Hepatic stellate cell (primary cell): ENCODE measurements at regions not wholly inside any gene's neighbourhood (a gene's known extent, or its start where the extent isn't known, plus 50 kb on each side); places are given as distances from the start of the nearest gene placed in this dataset.

Source experiments
- DNase-seq: peaks from one replicate; pipeline ENCODE4 v3.0.0; 2011; ENCODE audit warnings: low spot score

GRCh38 chr14:98018628-98019027, 1221.4 kb downstream of the VRK1 start:
- DNase-seq: no peak

- no peak for DNase-seq
Observed at GRCh38 chr14:98022541-98023520, 1225.6 kb downstream of the VRK1 start.

GRCh38 chr14:98028162-98028561, 1231.0 kb downstream of the VRK1 start:
- DNase-seq: no peak

- DNase-seq: no peak
Observed at GRCh38 chr14:98035396-98035795, 1236.6 kb downstream of the BCL11B start.

GRCh38 chr14:98037831-98038230, 1234.2 kb downstream of the BCL11B start:
- DNase-seq: no peak

- DNase-seq: no peak
Observed at GRCh38 chr14:98056946-98057345, 1215.1 kb downstream of the BCL11B start.

- DNase-seq: no peak
Observed at GRCh38 chr14:98059106-98059505, 1212.9 kb downstream of the BCL11B start.

GRCh38 chr14:98062083-98062482, 1209.9 kb downstream of the BCL11B start:
- no peak for DNase-seq

- DNase-seq: no peak
Observed at GRCh38 chr14:98069712-98070171, 1202.3 kb downstream of the BCL11B start.

GRCh38 chr14:98070536-98070935, 1201.5 kb downstream of the BCL11B start:
- DNase-seq: no peak

- DNase-seq: no peak
Observed at GRCh38 chr14:98074111-98074510, 1197.9 kb downstream of the BCL11B start.

- no peak for DNase-seq
Observed at GRCh38 chr14:98077176-98077575, 1194.8 kb downstream of the BCL11B start.

- DNase-seq: no peak
Observed at GRCh38 chr14:98082833-98083232, 1189.2 kb downstream of the BCL11B start.

GRCh38 chr14:98085751-98086150, 1186.2 kb downstream of the BCL11B start:
- no peak for DNase-seq

GRCh38 chr14:98093111-98093510, 1178.9 kb downstream of the BCL11B start:
- no peak for DNase-seq

GRCh38 chr14:98099527-98099926, 1172.5 kb downstream of the BCL11B start:
- DNase-seq: no peak

- DNase-seq: no peak
Observed at GRCh38 chr14:98101323-98101722, 1170.7 kb downstream of the BCL11B start.

GRCh38 chr14:98103705-98104104, 1168.3 kb downstream of the BCL11B start:
- DNase-seq: no peak

GRCh38 chr14:98109326-98109725, 1162.7 kb downstream of the BCL11B start:
- no peak for DNase-seq

GRCh38 chr14:98112194-98112780, 1159.7 kb downstream of the BCL11B start:
- no peak for DNase-seq

GRCh38 chr14:98114122-98114895, 1157.7 kb downstream of the BCL11B start:
- no peak for DNase-seq

GRCh38 chr14:98114946-98115345, 1157.1 kb downstream of the BCL11B start:
- no peak for DNase-seq

- DNase-seq: no peak
Observed at GRCh38 chr14:98118749-98119148, 1153.2 kb downstream of the BCL11B start.
